ENCODE measurements at regions not wholly inside any gene's neighbourhood (a gene's known extent, or its start where the extent isn't known, plus 50 kb on each side); places are given as distances from the start of the nearest gene placed in this dataset.
"Not testable (repeated sequence)": the region's sequence is repeated elsewhere in the genome, so short reads cannot be mapped to it uniquely, and the experiment has no call there.

DNA sequence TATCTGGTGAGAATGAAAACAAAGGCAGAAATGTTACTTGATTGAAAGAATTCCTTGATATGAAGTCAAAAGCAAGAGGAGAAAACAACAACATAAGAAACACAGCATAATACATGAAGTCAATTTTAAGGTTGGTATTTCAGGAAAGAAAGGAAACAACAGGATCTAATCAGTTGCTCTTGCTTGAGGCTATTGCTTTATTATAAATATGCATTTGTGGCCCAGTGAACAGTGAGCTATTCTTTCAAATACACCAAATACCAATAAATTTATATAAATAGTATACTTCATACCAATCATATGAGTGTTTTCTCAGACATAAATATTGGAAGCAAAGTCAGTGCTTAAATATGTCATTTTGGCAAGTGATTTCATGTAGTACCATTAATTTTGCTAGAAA is 806.6 kb downstream of the NXPH1 start:
- no peak for DNase-seq

- no peak for DNase-seq
Measured at GRCh38 chr7:9241826-9242225, 808.4 kb downstream of the NXPH1 start.

- DNase-seq, result no peak
Measured at GRCh38 chr7:9242636-9243035, 809.2 kb downstream of the NXPH1 start.

- DNase-seq, result no peak
Measured at GRCh38 chr7:9250876-9251275, 817.5 kb downstream of the NXPH1 start.

DNA sequence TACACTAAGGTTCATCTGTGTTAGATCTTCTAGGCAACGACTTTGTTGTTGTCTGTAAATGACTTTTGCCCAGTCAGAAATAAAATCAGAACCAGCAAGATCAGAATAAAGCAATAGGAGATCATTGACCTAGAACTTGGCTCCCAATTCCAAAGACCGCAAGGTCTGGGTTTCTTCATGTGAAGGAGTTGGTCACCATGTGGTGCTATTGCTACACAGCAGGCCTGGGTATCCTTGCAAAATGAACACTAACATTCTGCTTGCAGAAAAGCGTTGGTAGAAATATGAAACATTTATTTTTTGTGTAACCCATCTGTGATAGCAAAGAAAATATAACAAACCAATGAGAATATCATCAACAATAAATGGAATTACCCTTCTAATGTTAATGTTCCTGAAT is 831.0 kb downstream of the NXPH1 start:
- no peak for DNase-seq

GRCh38 chr7:9280088-9280487 is 846.7 kb downstream of the NXPH1 start:
- no peak for DNase-seq

- no peak for DNase-seq
Measured at GRCh38 chr7:9283246-9283645, 849.8 kb downstream of the NXPH1 start.

- no peak for DNase-seq
Measured at GRCh38 chr7:9302436-9302835, 869.0 kb downstream of the NXPH1 start.

- no peak for DNase-seq
Measured at GRCh38 chr7:9307131-9307530, 873.7 kb downstream of the NXPH1 start.

DNA sequence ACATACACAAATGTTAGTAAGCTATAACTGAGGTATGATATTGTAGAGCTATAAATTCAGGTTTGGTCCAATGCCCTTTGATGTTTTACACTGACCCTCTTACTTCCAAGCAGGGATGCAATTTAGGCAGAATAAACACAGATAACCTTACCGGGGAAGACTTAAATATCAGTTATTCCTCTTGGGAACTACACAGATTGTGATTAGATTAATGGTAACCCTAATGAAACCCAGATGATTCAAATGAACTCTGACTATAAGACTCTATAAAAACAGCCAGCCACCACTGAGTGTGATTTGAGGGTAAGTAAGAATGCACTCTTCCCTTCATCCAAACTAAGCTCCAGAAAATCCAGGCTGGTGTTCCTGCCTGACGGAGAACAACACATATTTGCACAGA is 891.1 kb downstream of the NXPH1 start:
- no peak for DNase-seq

DNA sequence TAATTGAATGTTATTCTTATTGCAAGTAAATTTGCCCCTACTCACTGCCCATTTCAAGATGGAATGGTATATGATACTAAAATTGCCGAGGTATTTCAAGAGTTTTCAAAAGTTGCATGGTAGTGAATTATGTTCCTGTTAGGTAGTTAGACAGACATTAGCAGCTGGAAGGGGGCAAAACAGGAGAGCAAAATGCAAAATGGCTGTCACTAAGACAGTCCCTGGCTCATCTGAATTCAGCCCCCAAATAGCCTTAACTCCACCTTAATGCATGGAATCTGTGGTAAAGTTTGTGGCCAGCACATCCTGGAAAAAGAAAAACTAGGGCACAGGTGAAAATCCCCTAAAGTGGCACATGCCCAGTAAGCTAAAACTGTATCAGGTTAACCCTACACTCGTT is 894.9 kb downstream of the NXPH1 start:
- DNase-seq, result no peak

DNA sequence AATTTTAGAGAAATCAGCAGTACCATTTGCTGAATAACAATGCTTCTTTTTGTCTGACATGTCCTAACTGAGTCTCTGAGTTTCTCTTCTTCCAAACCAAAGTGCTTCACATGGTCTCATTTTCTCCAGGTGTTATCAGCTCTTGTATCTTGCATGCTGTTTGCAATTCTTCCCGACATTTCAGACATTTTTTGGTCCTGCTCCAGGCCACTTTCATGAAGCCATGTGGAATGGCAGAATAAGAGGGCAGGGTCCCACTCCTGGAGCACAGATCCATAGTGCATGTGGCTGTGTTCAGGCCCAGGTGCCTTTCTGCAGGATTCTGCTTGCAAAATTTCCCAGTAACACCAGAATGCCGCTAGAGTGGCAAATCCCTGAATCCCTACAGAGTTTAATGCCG is 916.2 kb downstream of the NXPH1 start:
- DNase-seq, result no peak

GRCh38 chr7:9391221-9391620 is 957.8 kb downstream of the NXPH1 start:
- DNase-seq, result no peak

DNA sequence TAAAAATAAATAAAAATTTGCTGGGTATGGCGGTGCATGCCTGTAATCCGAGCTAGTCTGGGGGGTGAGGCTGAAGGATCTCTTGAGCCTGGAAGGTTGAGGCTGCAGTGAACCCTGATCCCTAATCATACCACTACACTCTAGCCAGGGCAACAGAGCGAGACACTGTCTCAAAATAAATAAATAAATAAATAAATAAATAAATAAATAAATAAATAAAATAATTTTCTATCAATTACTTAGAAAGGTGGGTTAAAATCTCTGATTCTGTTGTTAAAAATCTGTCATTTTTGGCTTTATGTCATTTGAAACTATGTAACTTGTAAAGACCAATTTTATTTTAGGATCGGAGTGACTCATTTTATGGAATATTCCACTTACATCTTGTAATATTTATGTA is 958.6 kb downstream of the NXPH1 start:
- DNase-seq, result no peak

DNA sequence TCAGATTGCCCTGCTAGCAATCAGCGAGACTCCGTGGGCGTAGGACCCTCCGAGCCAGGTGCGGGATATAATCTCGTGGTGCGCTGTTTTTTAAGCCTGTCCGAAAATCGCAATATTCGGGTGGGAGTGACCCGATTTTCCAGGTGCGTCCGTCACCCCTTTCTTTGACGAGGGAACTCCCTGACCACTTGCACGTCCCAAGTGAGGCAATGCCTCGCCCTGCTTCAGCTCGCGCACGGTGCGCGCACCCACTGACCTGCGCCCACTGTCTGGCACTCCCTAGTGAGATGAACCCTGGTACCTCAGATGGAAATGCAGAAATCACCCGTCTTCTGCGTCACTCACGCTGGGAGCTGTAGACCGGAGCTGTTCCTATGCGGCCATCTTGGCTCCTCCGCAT is 971.0 kb downstream of the NXPH1 start:
- DNase-seq, result not testable (repeated sequence)

GRCh38 chr7:9407816-9408215 is 974.4 kb downstream of the NXPH1 start:
- no peak for DNase-seq

- DNase-seq, result no peak
Measured at GRCh38 chr7:9453521-9453920, 1020.1 kb downstream of the NXPH1 start.

- no peak for DNase-seq
Measured at GRCh38 chr7:9488555-9488954, 1055.1 kb downstream of the NXPH1 start.

- no peak for DNase-seq
Measured at GRCh38 chr7:9498303-9498702, 1064.9 kb downstream of the NXPH1 start.

DNA sequence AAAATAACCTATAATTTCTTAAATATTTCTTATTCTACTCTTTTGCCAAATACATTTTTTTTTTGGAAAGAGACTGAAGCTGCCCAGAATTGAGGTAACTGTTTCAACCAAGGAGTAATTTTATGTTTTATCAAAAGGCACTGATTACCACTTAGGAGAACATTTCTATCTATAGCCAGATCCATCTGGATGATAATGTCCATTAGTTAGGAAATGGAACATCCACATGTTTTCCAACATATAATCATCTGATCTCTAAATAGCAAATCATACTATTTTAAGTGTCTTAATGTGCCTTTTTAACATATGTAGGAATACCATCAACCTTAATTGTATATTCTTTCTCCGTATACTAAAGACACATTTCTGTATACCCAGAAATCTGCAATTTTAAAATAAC is 1068.9 kb downstream of the NXPH1 start:
- DNase-seq, result no peak

GRCh38 chr7:9504678-9505077 is 1071.3 kb downstream of the NXPH1 start:
- DNase-seq, result no peak

GRCh38 chr7:9505516-9505915 is 1072.1 kb downstream of the NXPH1 start:
- DNase-seq, result no peak

DNA sequence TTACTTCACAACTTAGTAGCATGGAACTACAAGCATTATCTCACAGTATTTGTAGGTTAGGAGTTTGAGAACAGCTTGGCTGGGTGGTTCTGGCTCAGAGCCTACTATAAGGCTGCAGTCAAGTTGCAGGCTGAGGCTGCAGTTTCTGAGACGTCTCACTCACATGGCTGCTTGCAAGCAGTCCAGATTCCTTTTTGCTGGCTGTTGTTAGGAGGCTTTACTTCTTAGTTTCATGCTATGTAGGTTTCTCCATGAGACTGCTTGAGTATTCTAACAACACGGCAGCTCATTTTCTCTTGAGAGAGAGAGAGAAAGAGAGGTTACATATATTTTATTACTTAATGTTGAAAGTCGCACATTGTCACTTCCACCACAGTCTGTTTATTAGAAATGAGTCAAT is 1073.9 kb downstream of the NXPH1 start:
- no peak for DNase-seq

- DNase-seq, result no peak
Measured at GRCh38 chr7:9516662-9517061, 1083.3 kb downstream of the NXPH1 start.

- no peak for DNase-seq
Measured at GRCh38 chr7:9523579-9523978, 1090.2 kb downstream of the NXPH1 start.

GRCh38 chr7:9552431-9552830 is 1119.0 kb downstream of the NXPH1 start:
- DNase-seq, result not testable (repeated sequence)

Data from activated T-cell treated with anti-CD3 and anti-CD28 coated beads, Interleukin-2, amount 50 U/mL, for 48 hours (primary cell).